GM12892 (cell line): ENCODE measurements at regions not wholly inside any gene's neighbourhood (a gene's known extent, or its start where the extent isn't known, plus 50 kb on each side); places are given as distances from the start of the nearest gene placed in this dataset.
"Not testable (repeated sequence)": the region's sequence is repeated elsewhere in the genome, so short reads cannot be mapped to it uniquely, and the experiment has no call there.

ENCODE experiments used
- POLR2A ChIP-seq: IDR thresholded peaks from 2 replicates; pipeline ENCODE4 v1.6.1; 2011; ENCODE audit warnings: low read depth, low read length, control low read depth
- POLR2AphosphoS5 ChIP-seq: IDR thresholded peaks from 2 replicates; pipeline ENCODE4 v1.6.1; 2011; ENCODE audit warnings: low read depth, low read length, control low read depth
- TAF1 ChIP-seq: IDR thresholded peaks from 2 replicates; pipeline ENCODE4 v1.6.1; 2011; ENCODE audit warnings: low read depth, mild to moderate bottlenecking, control low read depth, low read length, borderline replicate concordance

DNA sequence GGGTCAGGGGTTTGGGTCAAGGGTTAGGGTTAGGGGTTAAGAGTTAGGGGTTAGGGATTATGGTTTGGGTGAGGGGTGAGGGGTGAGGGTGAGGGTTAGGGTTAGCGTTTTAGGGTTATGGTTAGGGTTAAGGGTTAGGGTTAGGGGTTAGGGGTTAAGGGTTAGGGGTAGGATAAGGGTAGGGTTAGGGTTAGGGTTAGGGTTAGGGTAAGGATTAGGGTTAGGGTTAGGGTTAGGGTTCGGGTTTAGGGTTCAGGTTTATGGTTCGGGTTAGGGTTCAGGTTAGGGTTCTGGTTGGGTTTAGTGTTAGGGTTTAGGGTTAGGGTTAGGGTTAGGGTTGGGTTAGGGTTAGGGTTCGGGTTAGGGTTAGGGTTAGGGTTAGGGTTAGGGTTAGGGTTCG, 213.1 kb downstream of the LMLN start:
- TF ChIP-seq POLR2AphosphoS5, POLR2A, TAF1: not testable (repeated sequence)
